NT2/D1 (cell line): ENCODE measurements at regions not wholly inside any gene's neighbourhood (a gene's known extent, or its start where the extent isn't known, plus 50 kb on each side); places are given as distances from the start of the nearest gene placed in this dataset.
"Not testable (repeated sequence)": the region's sequence is repeated elsewhere in the genome, so short reads cannot be mapped to it uniquely, and the experiment has no call there.

Source experiments
- DNase-seq: peaks from one replicate; pipeline ENCODE4 v3.0.0-alpha.2; 2011; ENCODE audit warnings: low read depth, low spot score
- H3K27me3 ChIP-seq: 2 replicates; pipeline ENCODE4 v1.6.0; 2011; ENCODE audit warnings: mild to moderate bottlenecking; ENCODE audit not compliant: insufficient read length, insufficient read depth
- H3K36me3 ChIP-seq: 2 replicates; pipeline ENCODE4 v1.6.1; 2011; ENCODE audit warnings: mild to moderate bottlenecking, low read length, mixed read lengths; ENCODE audit not compliant: insufficient read depth, insufficient read length
- H3K4me1 ChIP-seq: 2 replicates; pipeline ENCODE4 v1.5.1; 2011; ENCODE audit not compliant: insufficient read depth, insufficient read length
- H3K4me3 ChIP-seq: 2 replicates; pipeline ENCODE4 v1.5.1; 2011; ENCODE audit warnings: low read depth; ENCODE audit not compliant: insufficient read length
- H3K9ac ChIP-seq: 2 replicates; pipeline ENCODE4 v1.6.0; 2011; ENCODE audit warnings: low read depth; ENCODE audit not compliant: insufficient read length
- H3K9me3 ChIP-seq: 2 replicates; pipeline ENCODE4 v1.5.1; 2011; ENCODE audit warnings: mild to moderate bottlenecking, low read length; ENCODE audit not compliant: insufficient read depth
- SUZ12 ChIP-seq: IDR thresholded peaks from 2 replicates; pipeline ENCODE4 v1.6.1; 2011; ENCODE audit not compliant: insufficient read length, insufficient read depth; ENCODE audit errors: extremely low read depth
- YY1 ChIP-seq: IDR thresholded peaks from 2 replicates; pipeline ENCODE4 v1.6.1; 2011; ENCODE audit not compliant: insufficient read length, insufficient read depth
- ZNF274 ChIP-seq: IDR thresholded peaks from 2 replicates; pipeline ENCODE4 v1.6.1; 2011; ENCODE audit warnings: mild to moderate bottlenecking, low read depth, low read length

- Histone ChIP-seq H3K4me3 (no peak overlapping the region), H3K9me3 (no peaks in the 10 kb centered on the region), H3K9ac (no peak overlapping the region), H3K27me3 (no peaks in the 10 kb centered on the region), H3K4me1 (no peaks in the 10 kb centered on the region), H3K36me3 (no peaks in the 10 kb centered on the region)
- TF ChIP-seq ZNF274 (no peak), SUZ12 (no peak), YY1 (no peak)
- DNase-seq, result no peak
Measured at GRCh38 chr18:14962626-14963025, 214.7 kb downstream of the ANKRD30B start.

DNA sequence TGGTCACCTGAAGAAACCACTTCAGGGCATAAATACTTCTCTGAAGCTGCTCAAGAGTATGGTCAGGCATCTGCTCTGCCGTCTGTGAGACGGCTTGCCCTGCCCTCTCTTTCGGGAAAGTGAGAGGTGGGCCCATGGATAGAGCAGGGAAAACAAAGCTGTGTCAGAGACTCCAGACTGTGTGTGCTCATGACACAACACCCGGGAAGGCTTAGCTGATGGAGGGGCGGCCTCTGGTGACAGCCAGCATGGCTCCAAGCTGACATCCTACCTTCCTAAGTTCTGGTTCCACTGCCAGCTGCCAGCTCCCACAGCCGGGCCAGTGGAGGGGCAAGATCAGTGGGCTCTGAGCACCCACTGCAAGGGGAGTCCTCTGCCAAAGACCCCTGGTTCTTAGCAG is 215.3 kb downstream of the ANKRD30B start:
- Histone ChIP-seq H3K9ac (no peak overlapping the region), H3K9me3 (no peaks in the 10 kb centered on the region), H3K36me3 (no peaks in the 10 kb centered on the region), H3K4me1 (no peaks in the 10 kb centered on the region), H3K27me3 (no peaks in the 10 kb centered on the region), H3K4me3 (no peak overlapping the region)
- DNase-seq, result no peak
- no peak for TF ChIP-seq SUZ12
- TF ChIP-seq ZNF274, result no peak
- TF ChIP-seq YY1, result no peak

- DNase-seq, result no peak
- no peak overlapping the region for H3K9ac ChIP-seq
- H3K4me3 ChIP-seq, result no peak overlapping the region
- TF ChIP-seq SUZ12 (no peak), ZNF274 (no peak), YY1 (no peak)
- no peaks in the 10 kb centered on the region for H3K4me1 ChIP-seq
- no peaks in the 10 kb centered on the region for H3K9me3 ChIP-seq
- no peaks in the 10 kb centered on the region for H3K36me3 ChIP-seq
- H3K27me3 ChIP-seq, result no peaks in the 10 kb centered on the region
Measured at GRCh38 chr18:14964002-14964401, 216.0 kb downstream of the ANKRD30B start.

DNA sequence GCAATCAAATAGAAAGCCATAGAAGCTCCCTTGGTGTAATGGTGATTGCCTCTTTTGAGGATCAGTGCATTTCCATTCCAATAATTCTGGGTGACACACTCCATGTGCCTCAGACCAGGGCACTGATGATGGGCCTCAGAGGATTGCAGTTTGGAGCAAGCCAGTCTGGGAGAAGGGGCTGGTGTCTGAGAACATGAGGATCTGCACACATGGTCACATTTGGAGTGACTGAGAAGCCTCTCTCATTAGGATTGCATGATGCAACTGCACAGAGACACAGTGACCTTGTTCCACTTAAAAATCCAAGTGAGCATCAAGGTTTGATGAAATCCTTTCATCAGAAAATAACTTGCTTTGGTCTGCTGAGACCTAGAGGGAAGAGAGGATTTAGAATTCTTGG is 216.4 kb downstream of the ANKRD30B start:
- H3K27me3 ChIP-seq, result no peaks in the 10 kb centered on the region
- H3K4me3 ChIP-seq, result no peak overlapping the region
- no peaks in the 10 kb centered on the region for H3K9me3 ChIP-seq
- no peaks in the 10 kb centered on the region for H3K4me1 ChIP-seq
- H3K9ac ChIP-seq, result no peak overlapping the region
- no peaks in the 10 kb centered on the region for H3K36me3 ChIP-seq
- TF ChIP-seq SUZ12 (no peak), YY1 (no peak), ZNF274 (no peak)
- no peak for DNase-seq

GRCh38 chr18:14964976-14965375 is 217.0 kb downstream of the ANKRD30B start:
- H3K9ac ChIP-seq, DNase-seq, H3K4me3 ChIP-seq, H3K4me1 ChIP-seq, H3K27me3 ChIP-seq, H3K9me3 ChIP-seq, H3K36me3 ChIP-seq: not testable (repeated sequence)

DNA sequence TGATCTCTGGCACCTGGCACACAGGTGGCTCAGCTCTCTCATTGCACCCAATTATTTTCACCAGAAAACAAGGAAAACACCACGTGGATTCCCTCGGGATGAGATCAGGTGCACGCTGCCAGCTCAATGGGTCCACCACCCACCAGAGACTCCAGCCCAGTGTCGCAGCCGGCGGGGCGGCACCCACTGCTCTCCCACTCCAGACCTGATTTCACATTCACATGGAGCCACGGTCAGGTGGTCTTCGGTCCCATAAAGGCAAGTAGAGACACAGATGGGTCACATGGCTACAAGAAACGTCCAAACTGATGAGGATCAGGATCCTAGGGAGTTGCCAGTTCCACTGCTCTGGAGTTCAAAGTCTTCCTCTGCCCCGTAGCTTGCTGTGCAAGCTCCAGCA is 217.6 kb downstream of the ANKRD30B start:
- Histone ChIP-seq H3K9ac (no peak overlapping the region), H3K36me3 (no peaks in the 10 kb centered on the region), H3K27me3 (no peaks in the 10 kb centered on the region), H3K4me1 (no peaks in the 10 kb centered on the region), H3K9me3 (no peaks in the 10 kb centered on the region), H3K4me3 (no peak overlapping the region)
- no peak for TF ChIP-seq YY1
- TF ChIP-seq SUZ12, result no peak
- DNase-seq, result no peak

GRCh38 chr18:14967246-14967645 is 219.3 kb downstream of the ANKRD30B start:
- H3K27me3 ChIP-seq, H3K36me3 ChIP-seq, H3K4me3 ChIP-seq, H3K4me1 ChIP-seq, DNase-seq, H3K9ac ChIP-seq, H3K9me3 ChIP-seq: not testable (repeated sequence)

DNA sequence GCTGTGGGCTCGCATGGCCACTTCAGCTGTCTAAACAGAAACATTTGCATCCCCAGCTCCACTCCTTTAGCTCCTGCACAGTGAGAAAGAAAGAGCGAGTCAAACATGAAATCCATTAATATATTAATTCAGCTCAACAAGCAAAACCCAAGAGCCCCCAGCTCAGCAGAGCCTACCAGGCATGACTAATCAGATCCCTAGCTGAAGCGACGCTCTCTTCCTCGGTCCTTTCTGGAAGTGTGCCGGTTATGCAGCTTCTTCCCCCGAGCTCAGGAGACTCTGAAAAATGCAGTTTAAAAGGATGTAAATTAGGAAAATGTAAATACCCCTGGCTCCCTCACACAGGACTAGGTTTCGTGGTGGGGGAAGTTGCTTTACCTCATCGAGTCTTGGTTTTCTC is 221.5 kb downstream of the ANKRD30B start:
- no peaks in the 10 kb centered on the region for H3K4me1 ChIP-seq
- no peak for TF ChIP-seq SUZ12
- no peak for TF ChIP-seq ZNF274
- TF ChIP-seq YY1, result no peak
- no peaks in the 10 kb centered on the region for H3K36me3 ChIP-seq
- H3K9ac ChIP-seq, result no peak overlapping the region
- H3K4me3 ChIP-seq, result no peak overlapping the region
- H3K27me3 ChIP-seq, result no peaks in the 10 kb centered on the region
- no peak for DNase-seq
- no peaks in the 10 kb centered on the region for H3K9me3 ChIP-seq
